Thyroid gland (tissue), 4 donors: ENCODE measurements at regions not wholly inside any gene's neighbourhood (a gene's known extent, or its start where the extent isn't known, plus 50 kb on each side); places are given as distances from the start of the nearest gene placed in this dataset.

Experiments
- DNase-seq, 2 donors: peaks; one replicate each; pipeline ENCODE4 v3.0.0-alpha.2; 2019
- H3K27ac ChIP-seq, 3 donors: fragments of 200-600 bp; sonication (generic); 1 replicate in 2 of 3; 2 replicates in 1 of 3; pipeline ENCODE4 v1.5.1; 2016 to 2019; ENCODE audit warnings: mild to moderate bottlenecking in 1 of 3, moderate library complexity in 1 of 3
- H3K27me3 ChIP-seq: fragments of 200-600 bp; sonication (generic); one replicate; pipeline ENCODE4 v1.5.1; 2019
- H3K36me3 ChIP-seq, 2 donors: fragments of 200-600 bp; sonication (generic); one replicate each; pipeline ENCODE4 v1.5.1; 2016 to 2019
- H3K4me1 ChIP-seq, 2 donors: fragments of 200-600 bp; sonication (generic); one replicate each; pipeline ENCODE4 v1.5.1; 2017 to 2019
- H3K4me3 ChIP-seq, 3 donors: fragments of 200-600 bp; sonication (generic); replicated peaks in 1 of 3; 1 replicate in 2 of 3; 2 replicates in 1 of 3; pipeline ENCODE4 v1.5.1; 2016; ENCODE audit warnings: mild to moderate bottlenecking in 1 of 3
- H3K9me3 ChIP-seq: fragments of 200-600 bp; sonication (generic); one replicate; pipeline ENCODE4 v1.5.1; 2017
- POLR2A ChIP-seq, 2 donors: fragments of 450-650 bp; IDR thresholded peaks; one replicate each; pipeline ENCODE4 v1.6.1; 2017; ENCODE audit warnings: antibody characterized with exemption in 2 of 2, mild to moderate bottlenecking in 2 of 2, moderate library complexity in 1 of 2
- WGBS, 2 donors: methylation state at CpG; one replicate each; pipeline ENCODE4 v1.1.5; 2017; 5-methylcytosine and 5-hydroxymethylcytosine counted together
- intact Hi-C: fragments of 100-400 bp; cut with DNase I; formaldehyde crosslinking; loops from one replicate; pipeline ENCODE4 v1.15.1; 2023
- TF ChIP-seq, protein P1 (sequence below), 6 experiments: fragments of 200-600 bp in 3 of 6; fragments of 450-650 bp in 3 of 6; sonication (generic) in 3 of 6; IDR thresholded peaks; one replicate each; pipeline ENCODE4 v1.5.1; 2016 to 2019; ENCODE audit warnings: antibody characterized with exemption in 6 of 6, mild to moderate bottlenecking in 2 of 6, inconsistent platforms in 1 of 6, moderate library complexity in 1 of 6

DNA sequence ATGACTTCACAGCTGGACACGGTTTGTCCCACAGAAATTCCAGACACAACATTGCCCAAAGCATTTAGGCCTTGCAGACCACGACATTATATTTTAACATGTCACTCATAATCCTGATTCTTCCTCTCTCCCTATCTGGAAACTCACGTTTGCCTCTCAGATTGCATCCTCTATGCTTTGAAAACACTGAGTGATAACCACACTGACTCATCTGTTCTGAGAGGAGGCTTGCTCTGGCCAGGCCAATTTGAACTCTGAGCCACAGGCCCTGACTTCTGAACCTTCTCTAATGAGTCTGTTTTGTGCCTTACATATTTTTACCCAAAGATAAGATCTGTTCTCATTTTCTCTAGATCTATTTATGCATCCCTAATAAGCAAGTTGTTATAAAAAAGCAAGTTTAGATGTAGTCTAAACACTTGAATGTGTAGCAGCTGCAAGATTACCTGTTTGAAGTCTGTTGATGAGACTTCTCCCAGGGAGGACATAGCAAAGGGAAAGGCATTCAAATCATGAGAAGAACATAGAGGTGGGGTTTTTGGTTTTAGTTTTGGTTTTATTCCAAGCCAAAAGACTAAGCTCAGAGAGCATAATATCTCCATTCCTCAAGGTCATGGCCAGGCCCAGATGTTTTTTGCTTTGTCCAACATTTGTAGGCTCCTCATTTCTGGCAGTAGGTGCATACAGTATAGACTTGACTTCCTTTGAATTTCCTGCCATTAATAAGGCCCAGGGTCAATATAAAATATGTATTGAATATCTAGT lies 234.4 kb upstream of the LRTM1 start:
- Histone ChIP-seq H3K9me3 (no peaks in the 10 kb centered on the region), H3K36me3 (no peaks in the 10 kb centered on the region), H3K4me1 (peaks cover 0 to 8% of the 10 kb centered on the region in 2 donors), H3K4me3 (no peak overlapping the region), H3K27me3 (no peaks in the 10 kb centered on the region), H3K27ac (no peak overlapping the region)
- no peak for DNase-seq
- intact Hi-C loops: no loop called here
- WGBS, 2 donors: 74 to 85% methylated on average over 3 of the region's 3 CpGs
- TF ChIP-seq POLR2A (IDR thresholded peaks at IDR 0.05): no peak
- TF ChIP-seq, protein P1, sequence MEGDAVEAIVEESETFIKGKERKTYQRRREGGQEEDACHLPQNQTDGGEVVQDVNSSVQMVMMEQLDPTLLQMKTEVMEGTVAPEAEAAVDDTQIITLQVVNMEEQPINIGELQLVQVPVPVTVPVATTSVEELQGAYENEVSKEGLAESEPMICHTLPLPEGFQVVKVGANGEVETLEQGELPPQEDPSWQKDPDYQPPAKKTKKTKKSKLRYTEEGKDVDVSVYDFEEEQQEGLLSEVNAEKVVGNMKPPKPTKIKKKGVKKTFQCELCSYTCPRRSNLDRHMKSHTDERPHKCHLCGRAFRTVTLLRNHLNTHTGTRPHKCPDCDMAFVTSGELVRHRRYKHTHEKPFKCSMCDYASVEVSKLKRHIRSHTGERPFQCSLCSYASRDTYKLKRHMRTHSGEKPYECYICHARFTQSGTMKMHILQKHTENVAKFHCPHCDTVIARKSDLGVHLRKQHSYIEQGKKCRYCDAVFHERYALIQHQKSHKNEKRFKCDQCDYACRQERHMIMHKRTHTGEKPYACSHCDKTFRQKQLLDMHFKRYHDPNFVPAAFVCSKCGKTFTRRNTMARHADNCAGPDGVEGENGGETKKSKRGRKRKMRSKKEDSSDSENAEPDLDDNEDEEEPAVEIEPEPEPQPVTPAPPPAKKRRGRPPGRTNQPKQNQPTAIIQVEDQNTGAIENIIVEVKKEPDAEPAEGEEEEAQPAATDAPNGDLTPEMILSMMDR (IDR thresholded peaks at IDR 0.05): no peak

DNA sequence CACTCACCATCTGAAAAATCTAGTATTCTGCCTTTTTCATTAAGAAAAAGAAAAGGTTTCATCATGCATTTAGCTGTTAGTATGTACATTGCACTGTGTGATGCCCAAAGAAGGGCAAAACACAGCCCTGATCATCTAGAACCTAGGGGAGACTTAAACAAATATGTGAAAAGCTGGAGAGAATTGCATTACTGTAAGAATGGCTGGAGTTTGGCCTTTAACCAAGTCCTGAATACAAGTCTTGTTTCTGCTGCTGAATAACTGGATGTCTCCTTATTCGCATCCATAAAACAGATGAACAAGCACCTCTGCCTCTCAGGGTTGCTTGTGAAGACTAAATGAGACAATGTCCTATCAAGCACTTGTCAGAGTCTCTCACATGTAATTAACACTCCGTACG lies 233.4 kb upstream of the LRTM1 start:
- intact Hi-C loops: no loop called here
- WGBS, 2 donors: 93 to 95% methylated on average over 3 of the region's 3 CpGs

DNA sequence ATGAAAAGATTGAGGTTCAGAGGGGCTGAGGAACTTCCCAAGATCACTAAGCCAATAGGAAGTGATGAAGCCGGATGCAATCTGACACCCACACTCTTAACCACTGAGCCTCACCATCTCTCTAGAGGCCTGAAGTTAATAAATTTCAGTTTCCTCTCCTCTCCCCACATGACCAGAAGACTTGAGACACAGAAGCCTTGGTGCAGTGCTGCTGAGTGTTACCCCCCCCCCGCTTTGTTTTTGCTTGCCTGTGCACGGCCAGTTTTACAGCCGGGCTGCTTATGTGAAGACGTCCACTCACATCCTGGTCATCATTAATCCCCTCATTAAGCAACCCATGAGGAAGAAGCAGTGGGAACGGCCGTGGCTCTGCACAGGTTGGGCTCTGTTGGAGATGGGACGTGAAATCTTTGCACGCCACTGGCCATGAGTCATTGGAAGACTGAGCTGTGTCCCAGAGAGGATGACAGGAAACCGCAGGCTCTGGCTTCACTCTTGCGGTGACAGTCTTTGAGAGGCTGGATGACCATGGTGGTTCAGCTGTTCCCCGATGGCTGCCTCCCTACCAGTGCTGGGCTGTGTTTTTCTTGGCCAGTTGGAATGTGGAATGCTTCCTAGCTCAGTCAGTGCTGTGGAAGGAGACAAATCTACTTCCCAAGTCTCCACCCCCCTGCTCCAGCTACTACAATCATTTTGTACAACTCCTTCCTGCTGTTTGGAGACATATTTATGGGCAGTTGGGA lies 232.6 kb upstream of the LRTM1 start:
- 50 to 78% methylated on average over 12 of the region's 12 CpGs for WGBS, 2 donors
- Histone ChIP-seq H3K27ac (no peak overlapping the region), H3K4me1 (no peaks in the 10 kb centered on the region), H3K27me3 (no peaks in the 10 kb centered on the region), H3K9me3 (no peaks in the 10 kb centered on the region), H3K4me3 (no peak overlapping the region), H3K36me3 (no peaks in the 10 kb centered on the region)
- intact Hi-C loops: no loop called here
- DNase-seq: peak; percentile 18 to 41
- TF ChIP-seq POLR2A (IDR thresholded peaks at IDR 0.05): no peak
- TF ChIP-seq, protein P1 (IDR thresholded peaks at IDR 0.05): no peak

More for the DNA sequence above, 233.4 kb upstream of the LRTM1 start:
- DNase-seq: no peak
- H3K4me3 ChIP-seq: no peak overlapping the region
- TF ChIP-seq, protein P1 (IDR thresholded peaks at IDR 0.05): no peak
- TF ChIP-seq POLR2A (IDR thresholded peaks at IDR 0.05): no peak
- H3K27ac ChIP-seq: no peak overlapping the region
- no peaks in the 10 kb centered on the region for H3K9me3 ChIP-seq
- H3K4me1 ChIP-seq: no peaks in the 10 kb centered on the region
- no peaks in the 10 kb centered on the region for H3K27me3 ChIP-seq
- no peaks in the 10 kb centered on the region for H3K36me3 ChIP-seq

- Histone ChIP-seq H3K27me3 (no peaks in the 10 kb centered on the region), H3K4me1 (peaks cover 0 to 5% of the 10 kb centered on the region in 2 donors), H3K36me3 (no peaks in the 10 kb centered on the region), H3K9me3 (no peaks in the 10 kb centered on the region), H3K27ac (no peak overlapping the region), H3K4me3 (no peak overlapping the region)
- WGBS, 2 donors: 86 to 90% methylated on average over 2 of the region's 2 CpGs
- DNase-seq: no peak
- TF ChIP-seq POLR2A (IDR thresholded peaks at IDR 0.05): no peak
- TF ChIP-seq, protein P1 (IDR thresholded peaks at IDR 0.05): no peak
- intact Hi-C loops: no loop called here
These were observed 231.9 kb upstream of the LRTM1 start for GRCh38 chr3:55159711-55160110.

DNA sequence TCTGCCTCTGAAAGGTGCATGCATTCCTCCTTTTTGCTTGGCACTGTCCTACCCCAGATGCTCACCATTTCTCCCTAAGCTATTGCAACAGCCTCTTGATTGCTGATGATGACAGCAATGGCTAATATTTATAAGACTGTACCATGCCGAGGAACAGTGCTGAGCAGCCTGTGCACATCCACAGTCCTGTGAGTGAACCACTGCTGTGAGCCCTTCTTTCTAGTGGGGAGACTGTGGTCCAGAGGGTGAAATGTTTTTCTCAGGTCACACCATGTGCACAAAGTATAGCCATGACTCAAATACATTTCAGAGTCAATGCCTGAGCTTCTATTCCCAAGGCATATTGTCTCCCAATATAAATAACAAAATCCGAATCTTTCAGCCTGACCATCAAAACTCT lies 231.2 kb upstream of the LRTM1 start:
- Histone ChIP-seq H3K27ac (no peak overlapping the region), H3K27me3 (no peaks in the 10 kb centered on the region), H3K36me3 (no peaks in the 10 kb centered on the region), H3K4me3 (no peak overlapping the region), H3K9me3 (no peaks in the 10 kb centered on the region), H3K4me1 (peaks cover 0 to 12% of the 10 kb centered on the region in 2 donors)
- TF ChIP-seq POLR2A (IDR thresholded peaks at IDR 0.05): no peak
- TF ChIP-seq, protein P1 (IDR thresholded peaks at IDR 0.05): no peak
- WGBS, 2 donors: 91 to 95% methylated on average over 2 of the region's 2 CpGs
- intact Hi-C loops: no loop called here
- DNase-seq: no peak
